HG03159 (cell line): ENCODE measurements at regions not wholly inside any gene's neighbourhood (a gene's known extent, or its start where the extent isn't known, plus 50 kb on each side); places are given as distances from the start of the nearest gene placed in this dataset.
A peak's percentile ranks its signal among the peaks of the same experiment; 100 is the strongest.

Experiments
- ATAC-seq: cut with Tn5 transposase; IDR thresholded peaks from one replicate; pipeline ENCODE4 v1.9.1; 2021; ENCODE audit warnings: mild to moderate bottlenecking, moderate library complexity; ENCODE audit not compliant: unreplicated experiment

- ATAC-seq, result no peak
Measured at GRCh38 chr18:75517286-75517685, 89.8 kb upstream of the SMIM21 start.

GRCh38 chr18:75507636-75508035 is 80.1 kb upstream of the SMIM21 start:
- no peak for ATAC-seq

GRCh38 chr18:75506913-75507312 is 79.4 kb upstream of the SMIM21 start:
- no peak for ATAC-seq

GRCh38 chr18:75504469-75504868 is 77.0 kb upstream of the SMIM21 start:
- no peak for ATAC-seq

- no peak for ATAC-seq
Measured at GRCh38 chr18:75503615-75504014, 76.1 kb upstream of the SMIM21 start.

GRCh38 chr18:75502286-75502685 is 74.8 kb upstream of the SMIM21 start:
- no peak for ATAC-seq

GRCh38 chr18:75500545-75500944 is 73.0 kb upstream of the SMIM21 start:
- ATAC-seq, result no peak

- ATAC-seq, result no peak
Measured at GRCh38 chr18:75497576-75498235, 70.2 kb upstream of the SMIM21 start.

GRCh38 chr18:75496151-75496550 is 68.6 kb upstream of the SMIM21 start:
- no peak for ATAC-seq

GRCh38 chr18:75492852-75493251 is 65.3 kb upstream of the SMIM21 start:
- no peak for ATAC-seq

GRCh38 chr18:75491361-75491760 is 63.9 kb upstream of the SMIM21 start:
- ATAC-seq, result no peak

GRCh38 chr18:75489493-75490190 is 62.1 kb upstream of the SMIM21 start:
- no peak for ATAC-seq

GRCh38 chr18:75483662-75484061 is 56.2 kb upstream of the SMIM21 start:
- no peak for ATAC-seq

GRCh38 chr18:75482880-75483279 is 55.4 kb upstream of the SMIM21 start:
- no peak for ATAC-seq

- no peak for ATAC-seq
Measured at GRCh38 chr18:75480487-75480886, 53.0 kb upstream of the SMIM21 start.

GRCh38 chr18:75478996-75479880 is 51.7 kb upstream of the SMIM21 start:
- ATAC-seq, result peak; percentile 82

GRCh38 chr18:75477900-75478299 is 50.4 kb upstream of the SMIM21 start:
- ATAC-seq, result peak; percentile 73
